C4-2B (cell line): ENCODE measurements at regions not wholly inside any gene's neighbourhood (a gene's known extent, or its start where the extent isn't known, plus 50 kb on each side); places are given as distances from the start of the nearest gene placed in this dataset.

ENCODE experiments used
- ZFX ChIP-seq: fragments of 450-650 bp; IDR thresholded peaks from 2 replicates; pipeline ENCODE4 v1.6.1; 2017
- TF ChIP-seq, protein P1 (sequence below): fragments of 450-650 bp; conservative IDR thresholded peaks from 2 replicates; pipeline ENCODE4 v1.5.1; 2017; ENCODE audit warnings: mild to moderate bottlenecking

DNA sequence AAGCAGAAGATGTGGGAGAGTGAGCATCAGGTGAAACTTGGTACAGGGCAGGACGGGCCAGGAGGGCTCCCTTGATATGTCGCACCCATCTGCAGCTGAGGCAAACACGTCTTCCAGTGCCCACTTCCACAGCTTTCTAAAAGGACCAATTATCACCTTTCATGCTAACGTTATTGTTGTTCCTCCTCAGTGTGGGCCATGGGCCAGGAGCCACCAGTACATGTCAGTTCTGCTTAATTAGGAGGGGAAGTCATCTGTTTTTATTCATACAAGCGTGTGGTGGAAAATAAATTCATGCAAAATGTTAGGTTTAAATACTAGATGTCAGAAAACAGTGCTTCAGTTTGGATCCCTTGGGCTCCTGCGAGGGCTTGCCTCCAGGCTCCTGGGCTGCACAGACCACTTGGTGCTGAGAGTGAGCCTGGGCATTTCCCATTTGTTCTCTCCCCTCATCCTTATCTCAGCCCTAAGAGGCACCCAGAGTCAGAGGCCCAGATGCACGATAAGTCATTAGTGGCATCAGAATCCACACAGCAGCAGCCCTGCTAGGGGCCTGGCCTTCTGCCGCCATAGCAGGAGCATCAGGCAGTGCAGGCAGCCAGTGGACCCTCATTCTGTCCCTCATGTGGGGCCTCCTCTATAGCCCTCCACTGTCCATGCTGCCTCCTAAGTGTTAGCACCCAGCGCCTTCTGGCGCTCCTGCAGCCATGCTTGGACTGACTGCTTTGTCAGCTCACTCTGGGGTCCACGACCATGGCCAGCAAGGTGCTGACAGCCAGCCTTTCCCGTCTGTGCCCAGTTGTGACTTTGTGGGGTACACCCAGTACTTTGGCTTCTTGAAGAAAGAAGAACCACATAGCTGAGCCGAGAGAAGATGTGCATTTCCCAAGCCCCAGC is 539.8 kb upstream of the RAB6C start:
- TF ChIP-seq, protein P1, sequence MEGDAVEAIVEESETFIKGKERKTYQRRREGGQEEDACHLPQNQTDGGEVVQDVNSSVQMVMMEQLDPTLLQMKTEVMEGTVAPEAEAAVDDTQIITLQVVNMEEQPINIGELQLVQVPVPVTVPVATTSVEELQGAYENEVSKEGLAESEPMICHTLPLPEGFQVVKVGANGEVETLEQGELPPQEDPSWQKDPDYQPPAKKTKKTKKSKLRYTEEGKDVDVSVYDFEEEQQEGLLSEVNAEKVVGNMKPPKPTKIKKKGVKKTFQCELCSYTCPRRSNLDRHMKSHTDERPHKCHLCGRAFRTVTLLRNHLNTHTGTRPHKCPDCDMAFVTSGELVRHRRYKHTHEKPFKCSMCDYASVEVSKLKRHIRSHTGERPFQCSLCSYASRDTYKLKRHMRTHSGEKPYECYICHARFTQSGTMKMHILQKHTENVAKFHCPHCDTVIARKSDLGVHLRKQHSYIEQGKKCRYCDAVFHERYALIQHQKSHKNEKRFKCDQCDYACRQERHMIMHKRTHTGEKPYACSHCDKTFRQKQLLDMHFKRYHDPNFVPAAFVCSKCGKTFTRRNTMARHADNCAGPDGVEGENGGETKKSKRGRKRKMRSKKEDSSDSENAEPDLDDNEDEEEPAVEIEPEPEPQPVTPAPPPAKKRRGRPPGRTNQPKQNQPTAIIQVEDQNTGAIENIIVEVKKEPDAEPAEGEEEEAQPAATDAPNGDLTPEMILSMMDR = no peak
- TF ChIP-seq ZFX = no peak
